ENCODE measurements at regions not wholly inside any gene's neighbourhood (a gene's known extent, or its start where the extent isn't known, plus 50 kb on each side); places are given as distances from the start of the nearest gene placed in this dataset.

DNA sequence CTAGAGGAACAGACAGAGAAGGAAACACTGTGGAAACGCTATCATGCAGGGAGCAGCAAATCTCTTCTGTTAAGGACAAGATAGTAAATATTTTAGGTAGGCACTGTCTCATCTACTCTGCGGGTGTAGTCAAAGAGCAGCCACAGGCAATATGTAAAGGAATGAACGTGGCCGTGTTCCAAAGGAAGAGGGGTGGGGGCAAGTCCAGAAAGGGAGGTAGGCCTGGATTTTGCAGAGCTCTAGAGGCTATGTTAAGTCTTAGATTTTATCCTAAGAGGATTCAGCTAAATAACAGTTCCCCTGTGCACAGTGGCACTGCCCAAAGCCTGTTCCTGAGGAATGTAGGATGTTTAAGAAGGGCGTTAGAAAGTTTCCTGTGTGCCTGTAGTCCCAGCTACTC is 161.6 kb downstream of the ACTL7B start:
- Histone ChIP-seq H3K27me3 (ENCODE audit: insufficient read depth, low read length) (0 out of 2 replicates have a peak, but pooled peaks cover 3% of the 10 kb centered on the region), H3K9me3 (ENCODE audit: low read length) (0 out of 2 replicates have a peak, but pooled peaks cover 2% of the 10 kb centered on the region), H3F3A (ENCODE audit: insufficient read depth, low read length) (no peaks in the 10 kb centered on the region), H3K4me2 (ENCODE audit: low read length) (no peak overlapping the region), H4K20me1 (ENCODE audit: insufficient read depth, low read length) (no peaks in the 10 kb centered on the region), H3K9ac (ENCODE audit: low read length) (no peak overlapping the region), H3K4me1 (ENCODE audit: insufficient read depth, low read length, severe bottlenecking) (no peaks in the 10 kb centered on the region), H3K36me3 (ENCODE audit: insufficient read depth, low read length) (no peaks in the 10 kb centered on the region), H3K4me3 (ENCODE audit: low read depth, low read length, poor library complexity, severe bottlenecking) (no peak overlapping the region), H3K79me2 (ENCODE audit: insufficient read depth, low read length) (no peaks in the 10 kb centered on the region), H3K27ac (ENCODE audit: low read depth, low read length, poor library complexity, severe bottlenecking) (no peak overlapping the region), H3K9me2 (ENCODE audit: low read depth, low read length) (no peaks in the 10 kb centered on the region), H2AFZ (ENCODE audit: low read length) (no peak overlapping the region)
- TF ChIP-seq, protein P1, sequence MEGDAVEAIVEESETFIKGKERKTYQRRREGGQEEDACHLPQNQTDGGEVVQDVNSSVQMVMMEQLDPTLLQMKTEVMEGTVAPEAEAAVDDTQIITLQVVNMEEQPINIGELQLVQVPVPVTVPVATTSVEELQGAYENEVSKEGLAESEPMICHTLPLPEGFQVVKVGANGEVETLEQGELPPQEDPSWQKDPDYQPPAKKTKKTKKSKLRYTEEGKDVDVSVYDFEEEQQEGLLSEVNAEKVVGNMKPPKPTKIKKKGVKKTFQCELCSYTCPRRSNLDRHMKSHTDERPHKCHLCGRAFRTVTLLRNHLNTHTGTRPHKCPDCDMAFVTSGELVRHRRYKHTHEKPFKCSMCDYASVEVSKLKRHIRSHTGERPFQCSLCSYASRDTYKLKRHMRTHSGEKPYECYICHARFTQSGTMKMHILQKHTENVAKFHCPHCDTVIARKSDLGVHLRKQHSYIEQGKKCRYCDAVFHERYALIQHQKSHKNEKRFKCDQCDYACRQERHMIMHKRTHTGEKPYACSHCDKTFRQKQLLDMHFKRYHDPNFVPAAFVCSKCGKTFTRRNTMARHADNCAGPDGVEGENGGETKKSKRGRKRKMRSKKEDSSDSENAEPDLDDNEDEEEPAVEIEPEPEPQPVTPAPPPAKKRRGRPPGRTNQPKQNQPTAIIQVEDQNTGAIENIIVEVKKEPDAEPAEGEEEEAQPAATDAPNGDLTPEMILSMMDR (IDR thresholded peaks at IDR 0.05; ENCODE audit: low read length) = no peak
- TF ChIP-seq EZH2 (IDR thresholded peaks at IDR 0.05; ENCODE audit: borderline replicate concordance, low read length) = no peak

DNA sequence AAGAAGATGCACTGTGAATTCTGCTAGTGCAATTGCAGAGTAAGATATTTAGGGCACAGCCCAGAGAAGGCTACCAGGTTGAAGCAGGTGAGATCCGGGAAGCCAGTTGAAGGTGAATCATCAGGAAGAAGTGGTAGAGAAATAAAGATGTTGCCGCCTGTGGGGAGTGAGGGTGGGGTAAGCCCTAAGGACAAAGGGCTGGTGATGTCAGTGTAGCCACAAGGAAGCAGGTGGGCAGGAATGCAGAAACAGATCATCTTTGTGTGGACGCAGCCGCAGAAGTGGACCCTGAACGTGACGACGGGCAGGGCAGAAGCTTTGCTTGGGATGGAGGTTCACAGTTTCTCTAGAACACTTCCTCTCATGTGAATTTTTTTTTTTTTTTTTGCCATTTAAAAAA is 164.2 kb downstream of the ACTL7B start:
- 0 out of 2 replicates have a peak, but pooled peaks cover 2% of the 10 kb centered on the region for H3K9me3 ChIP-seq (ENCODE audit: low read length)
- no peaks in the 10 kb centered on the region for H3F3A ChIP-seq (ENCODE audit: insufficient read depth, low read length)
- no peaks in the 10 kb centered on the region for H4K20me1 ChIP-seq (ENCODE audit: insufficient read depth, low read length)
- no peak overlapping the region for H3K9ac ChIP-seq (ENCODE audit: low read length)
- no peak overlapping the region for H2AFZ ChIP-seq (ENCODE audit: low read length)
- H3K79me2 ChIP-seq (ENCODE audit: insufficient read depth, low read length) = no peaks in the 10 kb centered on the region
- H3K4me3 ChIP-seq (ENCODE audit: low read depth, low read length, poor library complexity, severe bottlenecking) = no peak overlapping the region
- H3K27me3 ChIP-seq (ENCODE audit: insufficient read depth, low read length) = 0 out of 2 replicates have a peak, but pooled peaks cover 3% of the 10 kb centered on the region
- H3K9me2 ChIP-seq (ENCODE audit: low read depth, low read length) = no peaks in the 10 kb centered on the region
- no peaks in the 10 kb centered on the region for H3K36me3 ChIP-seq (ENCODE audit: insufficient read depth, low read length)
- H3K4me1 ChIP-seq (ENCODE audit: insufficient read depth, low read length, severe bottlenecking) = no peaks in the 10 kb centered on the region
- no peak for TF ChIP-seq EZH2 (IDR thresholded peaks at IDR 0.05; ENCODE audit: borderline replicate concordance, low read length)
- TF ChIP-seq, protein P1 (IDR thresholded peaks at IDR 0.05; ENCODE audit: low read length) = no peak
- H3K4me2 ChIP-seq (ENCODE audit: low read length) = no peak overlapping the region
- no peak overlapping the region for H3K27ac ChIP-seq (ENCODE audit: low read depth, low read length, poor library complexity, severe bottlenecking)

- H2AFZ ChIP-seq (ENCODE audit: low read length) = no peak overlapping the region
- no peaks in the 10 kb centered on the region for H3K9me2 ChIP-seq (ENCODE audit: low read depth, low read length)
- H3K9me3 ChIP-seq (ENCODE audit: low read length) = 0 out of 2 replicates have a peak, but pooled peaks cover 2% of the 10 kb centered on the region
- no peaks in the 10 kb centered on the region for H3K4me1 ChIP-seq (ENCODE audit: insufficient read depth, low read length, severe bottlenecking)
- no peak overlapping the region for H3K4me2 ChIP-seq (ENCODE audit: low read length)
- 0 out of 2 replicates have a peak, but pooled peaks cover 3% of the 10 kb centered on the region for H3K27me3 ChIP-seq (ENCODE audit: insufficient read depth, low read length)
- H3K27ac ChIP-seq (ENCODE audit: low read depth, low read length, poor library complexity, severe bottlenecking) = no peak overlapping the region
- H3K79me2 ChIP-seq (ENCODE audit: insufficient read depth, low read length) = no peaks in the 10 kb centered on the region
- no peak overlapping the region for H3K9ac ChIP-seq (ENCODE audit: low read length)
- H3F3A ChIP-seq (ENCODE audit: insufficient read depth, low read length) = no peaks in the 10 kb centered on the region
- H4K20me1 ChIP-seq (ENCODE audit: insufficient read depth, low read length) = no peaks in the 10 kb centered on the region
- TF ChIP-seq, protein P1 (IDR thresholded peaks at IDR 0.05; ENCODE audit: low read length) = no peak
- TF ChIP-seq EZH2 (IDR thresholded peaks at IDR 0.05; ENCODE audit: borderline replicate concordance, low read length) = no peak
- H3K36me3 ChIP-seq (ENCODE audit: insufficient read depth, low read length) = no peaks in the 10 kb centered on the region
- H3K4me3 ChIP-seq (ENCODE audit: low read depth, low read length, poor library complexity, severe bottlenecking) = no peak overlapping the region
Observed at GRCh38 chr9:108688676-108689075, 167.1 kb downstream of the ACTL7B start.

All from OCI-LY1 (cell line).